Endothelial cell (in vitro differentiated cells): ENCODE measurements at regions not wholly inside any gene's neighbourhood (a gene's known extent, or its start where the extent isn't known, plus 50 kb on each side); places are given as distances from the start of the nearest gene placed in this dataset.

Source experiments
- DNase-seq: peaks from one replicate; pipeline ENCODE4 v3.0.0; 2021; ENCODE audit warnings: low spot score
- H3K27ac Mint-ChIP-seq: one replicate; pipeline ENCODE4 v1.8.0; 2021; ENCODE audit warnings: mixed read lengths, inconsistent platforms; ENCODE audit not compliant: unreplicated experiment
- H3K27me3 Mint-ChIP-seq: one replicate; pipeline ENCODE4 v1.8.0; 2021; ENCODE audit warnings: mild to moderate bottlenecking, moderate library complexity, mixed read lengths, inconsistent platforms; ENCODE audit not compliant: unreplicated experiment
- H3K36me3 Mint-ChIP-seq: one replicate; pipeline ENCODE4 v1.8.0; 2021; ENCODE audit warnings: mild to moderate bottlenecking, low read depth, mixed read lengths, inconsistent platforms; ENCODE audit not compliant: unreplicated experiment
- H3K4me1 Mint-ChIP-seq: one replicate; pipeline ENCODE4 v1.8.0; 2021; ENCODE audit warnings: mild to moderate bottlenecking, mixed read lengths, inconsistent platforms; ENCODE audit not compliant: unreplicated experiment
- H3K4me3 Mint-ChIP-seq: one replicate; pipeline ENCODE4 v1.8.0; 2021; ENCODE audit warnings: mild to moderate bottlenecking, mixed read lengths, inconsistent platforms; ENCODE audit not compliant: unreplicated experiment
- H3K9me3 Mint-ChIP-seq: one replicate; pipeline ENCODE4 v1.8.0; 2021; ENCODE audit warnings: mixed read lengths, inconsistent platforms; ENCODE audit not compliant: unreplicated experiment
- TF ChIP-seq, protein P1 (sequence below): fragments of 200-600 bp; sonication (generic); IDR thresholded peaks from one replicate; pipeline ENCODE4 v1.5.0; 2021; ENCODE audit warnings: antibody characterized with exemption; ENCODE audit not compliant: unreplicated experiment

- Mint-ChIP-seq H3K9me3 (no peaks in the 10 kb centered on the region), H3K4me1 (no peaks in the 10 kb centered on the region), H3K4me3 (no peak overlapping the region), H3K36me3 (no peaks in the 10 kb centered on the region), H3K27ac (no peak overlapping the region), H3K27me3 (no peaks in the 10 kb centered on the region)
- TF ChIP-seq, protein P1, sequence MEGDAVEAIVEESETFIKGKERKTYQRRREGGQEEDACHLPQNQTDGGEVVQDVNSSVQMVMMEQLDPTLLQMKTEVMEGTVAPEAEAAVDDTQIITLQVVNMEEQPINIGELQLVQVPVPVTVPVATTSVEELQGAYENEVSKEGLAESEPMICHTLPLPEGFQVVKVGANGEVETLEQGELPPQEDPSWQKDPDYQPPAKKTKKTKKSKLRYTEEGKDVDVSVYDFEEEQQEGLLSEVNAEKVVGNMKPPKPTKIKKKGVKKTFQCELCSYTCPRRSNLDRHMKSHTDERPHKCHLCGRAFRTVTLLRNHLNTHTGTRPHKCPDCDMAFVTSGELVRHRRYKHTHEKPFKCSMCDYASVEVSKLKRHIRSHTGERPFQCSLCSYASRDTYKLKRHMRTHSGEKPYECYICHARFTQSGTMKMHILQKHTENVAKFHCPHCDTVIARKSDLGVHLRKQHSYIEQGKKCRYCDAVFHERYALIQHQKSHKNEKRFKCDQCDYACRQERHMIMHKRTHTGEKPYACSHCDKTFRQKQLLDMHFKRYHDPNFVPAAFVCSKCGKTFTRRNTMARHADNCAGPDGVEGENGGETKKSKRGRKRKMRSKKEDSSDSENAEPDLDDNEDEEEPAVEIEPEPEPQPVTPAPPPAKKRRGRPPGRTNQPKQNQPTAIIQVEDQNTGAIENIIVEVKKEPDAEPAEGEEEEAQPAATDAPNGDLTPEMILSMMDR, result no peak
- DNase-seq, result no peak
Observed at GRCh38 chr3:27545061-27545460, 60.9 kb upstream of the SLC4A7 start.

GRCh38 chr3:27544372-27544865 lies 60.2 kb upstream of the SLC4A7 start:
- no peaks in the 10 kb centered on the region for H3K36me3 Mint-ChIP-seq
- H3K9me3 Mint-ChIP-seq, result no peaks in the 10 kb centered on the region
- no peak for DNase-seq
- H3K4me3 Mint-ChIP-seq, result no peak overlapping the region
- TF ChIP-seq, protein P1, result no peak
- no peaks in the 10 kb centered on the region for H3K27me3 Mint-ChIP-seq
- no peaks in the 10 kb centered on the region for H3K4me1 Mint-ChIP-seq
- no peak overlapping the region for H3K27ac Mint-ChIP-seq

DNA sequence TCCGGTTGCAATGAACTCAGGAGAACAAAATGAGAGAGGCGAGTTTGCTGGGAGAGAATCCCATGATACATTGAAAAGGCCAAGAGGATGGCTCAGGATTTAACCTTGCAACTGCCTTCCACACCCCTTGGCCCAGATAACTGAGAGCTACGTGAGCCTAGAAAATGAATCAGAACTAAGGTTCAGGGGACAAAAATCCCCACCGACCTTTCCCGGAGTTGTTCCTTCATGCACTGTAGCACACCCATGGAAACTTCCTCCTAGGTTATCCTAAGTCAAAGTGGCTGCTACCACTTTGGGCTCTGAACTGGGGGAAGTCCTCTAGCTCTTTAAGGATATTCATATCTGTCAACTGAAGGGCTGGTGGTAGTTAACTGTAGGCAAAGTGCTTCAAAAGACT lies 58.3 kb upstream of the SLC4A7 start:
- Mint-ChIP-seq H3K4me1 (no peaks in the 10 kb centered on the region), H3K9me3 (no peaks in the 10 kb centered on the region), H3K36me3 (no peaks in the 10 kb centered on the region), H3K27ac (no peak overlapping the region), H3K27me3 (no peaks in the 10 kb centered on the region), H3K4me3 (no peak overlapping the region)
- no peak for DNase-seq
- TF ChIP-seq, protein P1, result no peak

GRCh38 chr3:27540231-27540630 lies 56.0 kb upstream of the SLC4A7 start:
- H3K4me3 Mint-ChIP-seq, result no peak overlapping the region
- H3K36me3 Mint-ChIP-seq, result no peaks in the 10 kb centered on the region
- no peak for DNase-seq
- no peak overlapping the region for H3K27ac Mint-ChIP-seq
- no peaks in the 10 kb centered on the region for H3K4me1 Mint-ChIP-seq
- H3K27me3 Mint-ChIP-seq, result no peaks in the 10 kb centered on the region
- H3K9me3 Mint-ChIP-seq, result no peaks in the 10 kb centered on the region
- TF ChIP-seq, protein P1, result no peak

DNA sequence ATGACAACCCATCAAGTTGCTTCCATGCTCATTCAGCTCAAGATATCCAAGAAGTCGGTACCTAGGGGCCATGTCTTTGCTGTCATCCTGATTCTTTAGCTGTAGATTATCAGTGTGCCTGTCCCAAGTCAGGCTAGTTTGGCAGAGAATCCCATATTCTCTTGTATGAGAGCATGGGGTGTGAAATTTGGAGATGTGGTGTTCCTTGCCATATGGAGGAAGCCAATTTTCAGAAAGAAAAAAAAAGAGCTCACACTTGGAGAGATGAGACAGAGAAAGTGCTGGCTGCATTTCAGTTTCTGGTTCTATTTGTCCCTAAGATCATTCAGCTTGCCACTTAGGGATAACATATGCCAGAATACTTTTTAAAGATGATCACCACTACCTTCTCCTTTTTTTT lies 52.3 kb upstream of the SLC4A7 start:
- H3K9me3 Mint-ChIP-seq, result no peaks in the 10 kb centered on the region
- H3K4me3 Mint-ChIP-seq, result no peak overlapping the region
- no peaks in the 10 kb centered on the region for H3K36me3 Mint-ChIP-seq
- TF ChIP-seq, protein P1, result no peak
- peaks cover 3% of the 10 kb centered on the region for H3K27me3 Mint-ChIP-seq
- DNase-seq, result no peak
- no peak overlapping the region for H3K27ac Mint-ChIP-seq
- peaks cover 17% of the 10 kb centered on the region for H3K4me1 Mint-ChIP-seq
